Ovary (tissue), 3 donors: ENCODE measurements at regions not wholly inside any gene's neighbourhood (a gene's known extent, or its start where the extent isn't known, plus 50 kb on each side); places are given as distances from the start of the nearest gene placed in this dataset.

Experiments used
- CTCF ChIP-seq, 3 donors: fragments of 450-650 bp in 2 of 3; fragments of 200-600 bp in 1 of 3; IDR thresholded peaks; one replicate each; pipeline versions ENCODE4 v1.5.1 to v1.8.0; 2016 to 2022; ENCODE audit warnings: antibody characterized with exemption in 3 of 3, mild to moderate bottlenecking in 1 of 3
- EP300 ChIP-seq: sonication (generic); formaldehyde crosslinking; IDR thresholded peaks from one replicate; pipeline ENCODE4 v1.6.1; 2017; ENCODE audit warnings: antibody characterized with exemption
- POLR2A ChIP-seq: fragments of 450-650 bp; IDR thresholded peaks from one replicate; pipeline ENCODE4 v1.6.1; 2017; ENCODE audit warnings: antibody characterized with exemption, mild to moderate bottlenecking, moderate library complexity
- donor health status: DM: no; HTN: no; CAD: no.

GRCh38 chr4:11889099-11889498 is 460.4 kb upstream of the HS3ST1 start:
- TF ChIP-seq POLR2A: no peak
- TF ChIP-seq CTCF (IDR thresholded peaks at IDR 0.05): no peak
- no peak for TF ChIP-seq EP300
